Activated CD8-positive, alpha-beta memory T cell treated with anti-CD3 and anti-CD28 coated beads for 48 hours (primary cell): ENCODE measurements at regions not wholly inside any gene's neighbourhood (a gene's known extent, or its start where the extent isn't known, plus 50 kb on each side); places are given as distances from the start of the nearest gene placed in this dataset.

Source experiments
- DNase-seq, 3 experiments: peaks; one replicate each; pipeline ENCODE4 v3.0.0-alpha.2; 2020; ENCODE audit warnings: low read depth in 2 of 3, low spot score in 2 of 3

GRCh38 chr2:82641598-82642180 is 1817.4 kb downstream of the SUCLG1 start:
- DNase-seq = no peak

GRCh38 chr2:82636402-82637020 is 1822.6 kb downstream of the SUCLG1 start:
- DNase-seq = no peak

- no peak for DNase-seq
These were observed 1860.1 kb downstream of the SUCLG1 start for GRCh38 chr2:82599021-82599420.

GRCh38 chr2:82596581-82596980 is 1862.5 kb downstream of the SUCLG1 start:
- DNase-seq = no peak

- DNase-seq = no peak
These were observed 1867.4 kb downstream of the SUCLG1 start for GRCh38 chr2:82591718-82592117.

GRCh38 chr2:82576656-82577055 is 1882.4 kb downstream of the SUCLG1 start:
- DNase-seq = no peak

GRCh38 chr2:82539280-82539621 is 1919.8 kb downstream of the SUCLG1 start:
- no peak for DNase-seq

- no peak for DNase-seq
These were observed 1920.3 kb downstream of the SUCLG1 start for GRCh38 chr2:82538590-82539279.

- no peak for DNase-seq
These were observed 1930.8 kb downstream of the SUCLG1 start for GRCh38 chr2:82528288-82528687.

GRCh38 chr2:82527124-82527523 is 1932.0 kb downstream of the SUCLG1 start:
- no peak for DNase-seq

- DNase-seq = no peak
These were observed 1932.8 kb downstream of the SUCLG1 start for GRCh38 chr2:82526277-82526676.

GRCh38 chr2:82525744-82526143 is 1933.3 kb downstream of the SUCLG1 start:
- no peak for DNase-seq

- no peak for DNase-seq
These were observed 1934.3 kb downstream of the SUCLG1 start for GRCh38 chr2:82524826-82525225.

- DNase-seq = no peak
These were observed 1947.2 kb downstream of the SUCLG1 start for GRCh38 chr2:82511894-82512293.

GRCh38 chr2:82508702-82509101 is 1950.4 kb downstream of the SUCLG1 start:
- DNase-seq = no peak

- DNase-seq = no peak
These were observed 1951.4 kb downstream of the SUCLG1 start for GRCh38 chr2:82507657-82508056.

- no peak for DNase-seq
These were observed 1957.9 kb downstream of the SUCLG1 start for GRCh38 chr2:82501217-82501616.

GRCh38 chr2:82498777-82499443 is 1960.2 kb downstream of the SUCLG1 start:
- no peak for DNase-seq

GRCh38 chr2:82494739-82495138 is 1964.3 kb downstream of the SUCLG1 start:
- no peak for DNase-seq

GRCh38 chr2:82491591-82491990 is 1967.5 kb downstream of the SUCLG1 start:
- no peak for DNase-seq

- no peak for DNase-seq
These were observed 1971.7 kb downstream of the SUCLG1 start for GRCh38 chr2:82487354-82487753.

- DNase-seq = no peak
These were observed 1973.4 kb downstream of the SUCLG1 start for GRCh38 chr2:82485701-82486100.
